ENCODE measurements at regions not wholly inside any gene's neighbourhood (a gene's known extent, or its start where the extent isn't known, plus 50 kb on each side); places are given as distances from the start of the nearest gene placed in this dataset.
"Not testable (repeated sequence)": the region's sequence is repeated elsewhere in the genome, so short reads cannot be mapped to it uniquely, and the experiment has no call there.

- no peak overlapping the region for H3K4me3 ChIP-seq (ENCODE audit: low read depth, low read length)
Observed at GRCh38 chr2:128503399-128504245, 185.0 kb upstream of the HS6ST1 start.

GRCh38 chr2:128504246-128505149, 185.8 kb upstream of the HS6ST1 start:
- no peak overlapping the region for H3K4me3 ChIP-seq (ENCODE audit: low read depth, low read length)

- H3K4me3 ChIP-seq (ENCODE audit: low read depth, low read length) = no peak overlapping the region
Observed at GRCh38 chr2:128505150-128505490, 186.5 kb upstream of the HS6ST1 start.

- H3K4me3 ChIP-seq (ENCODE audit: low read depth, low read length) = no peak overlapping the region
Observed at GRCh38 chr2:128505575-128506526, 187.2 kb upstream of the HS6ST1 start.

GRCh38 chr2:128506534-128506933, 187.9 kb upstream of the HS6ST1 start:
- no peak overlapping the region for H3K4me3 ChIP-seq (ENCODE audit: low read depth, low read length)

GRCh38 chr2:128510701-128511397, 192.2 kb upstream of the HS6ST1 start:
- no peak overlapping the region for H3K4me3 ChIP-seq (ENCODE audit: low read depth, low read length)

GRCh38 chr2:128511731-128512378, 193.2 kb upstream of the HS6ST1 start:
- no peak overlapping the region for H3K4me3 ChIP-seq (ENCODE audit: low read depth, low read length)

- no peak overlapping the region for H3K4me3 ChIP-seq (ENCODE audit: low read depth, low read length)
Observed at GRCh38 chr2:128512379-128513115, 193.9 kb upstream of the HS6ST1 start.

- H3K4me3 ChIP-seq (ENCODE audit: low read depth, low read length) = no peak overlapping the region
Observed at GRCh38 chr2:128513116-128513960, 194.7 kb upstream of the HS6ST1 start.

- no peak overlapping the region for H3K4me3 ChIP-seq (ENCODE audit: low read depth, low read length)
Observed at GRCh38 chr2:128513961-128514283, 195.3 kb upstream of the HS6ST1 start.

- no peak overlapping the region for H3K4me3 ChIP-seq (ENCODE audit: low read depth, low read length)
Observed at GRCh38 chr2:128514555-128514955, 195.9 kb upstream of the HS6ST1 start.

GRCh38 chr2:128516938-128517337, 198.3 kb upstream of the HS6ST1 start:
- H3K4me3 ChIP-seq (ENCODE audit: low read depth, low read length) = no peak overlapping the region

GRCh38 chr2:128519028-128519427, 200.4 kb upstream of the HS6ST1 start:
- H3K4me3 ChIP-seq (ENCODE audit: low read depth, low read length) = not testable (repeated sequence)

GRCh38 chr2:128519517-128520215, 201.0 kb upstream of the HS6ST1 start:
- H3K4me3 ChIP-seq (ENCODE audit: low read depth, low read length) = no peak overlapping the region

- no peak overlapping the region for H3K4me3 ChIP-seq (ENCODE audit: low read depth, low read length)
Observed at GRCh38 chr2:128520340-128520739, 201.7 kb upstream of the HS6ST1 start.

- no peak overlapping the region for H3K4me3 ChIP-seq (ENCODE audit: low read depth, low read length)
Observed at GRCh38 chr2:128520791-128521190, 202.1 kb upstream of the HS6ST1 start.

GRCh38 chr2:128521482-128521881, 202.8 kb upstream of the HS6ST1 start:
- no peak overlapping the region for H3K4me3 ChIP-seq (ENCODE audit: low read depth, low read length)

- no peak overlapping the region for H3K4me3 ChIP-seq (ENCODE audit: low read depth, low read length)
Observed at GRCh38 chr2:128522829-128523228, 204.2 kb upstream of the HS6ST1 start.

Measured in iPS-11a (cell line).